Muscle of leg (tissue), 3 donors: ENCODE measurements at regions not wholly inside any gene's neighbourhood (a gene's known extent, or its start where the extent isn't known, plus 50 kb on each side); places are given as distances from the start of the nearest gene placed in this dataset.
A peak's percentile ranks its signal among the peaks of the same experiment; 100 is the strongest.

Experiments used
- DNase-seq: peaks from one replicate; pipeline ENCODE4 v3.0.0; 2013
- H3K27ac ChIP-seq: one replicate; pipeline ENCODE4 v1.5.1; 2013; ENCODE audit warnings: mild to moderate bottlenecking, low read length, control low read depth
- H3K27me3 ChIP-seq: one replicate; pipeline ENCODE4 v1.6.1; 2013; ENCODE audit warnings: low read length; ENCODE audit not compliant: control insufficient read depth, insufficient read depth
- H3K36me3 ChIP-seq: one replicate; pipeline ENCODE4 v1.6.1; 2013; ENCODE audit warnings: low read length; ENCODE audit not compliant: control insufficient read depth, insufficient read depth
- H3K4me1 ChIP-seq: one replicate; pipeline ENCODE4 v1.6.1; 2013; ENCODE audit warnings: low read length; ENCODE audit not compliant: control insufficient read depth, insufficient read depth
- H3K4me3 ChIP-seq: one replicate; pipeline ENCODE4 v1.5.1; 2013; ENCODE audit warnings: low read length, control low read depth
- H3K9me3 ChIP-seq: replicated peaks from 2 replicates; pipeline ENCODE4 v1.6.1; 2013; ENCODE audit warnings: low read depth, low read length; ENCODE audit not compliant: control insufficient read depth
- WGBS: methylation state at CpG from one replicate; pipeline ENCODE4 v1.1.5; 2013; ENCODE audit warnings: missing lambda C conversion rate; ENCODE audit not compliant: insufficient coverage; 5-methylcytosine and 5-hydroxymethylcytosine counted together

- DNase-seq, result no peak
- Histone ChIP-seq H3K36me3 (no peaks in the 10 kb centered on the region), H3K4me1 (no peaks in the 10 kb centered on the region), H3K27ac (no peak overlapping the region), H3K9me3 (peaks cover 2% of the 10 kb centered on the region), H3K4me3 (no peak overlapping the region), H3K27me3 (no peaks in the 10 kb centered on the region)
Measured at GRCh38 chr3:115251509-115251908, 104.4 kb upstream of the ZBTB20 start.

- no peaks in the 10 kb centered on the region for H3K36me3 ChIP-seq
- peaks cover 2% of the 10 kb centered on the region for H3K9me3 ChIP-seq
- H3K27ac ChIP-seq, result no peak overlapping the region
- H3K27me3 ChIP-seq, result no peaks in the 10 kb centered on the region
- H3K4me3 ChIP-seq, result no peak overlapping the region
- no peak for DNase-seq
- no peaks in the 10 kb centered on the region for H3K4me1 ChIP-seq
Measured at GRCh38 chr3:115252679-115253078, 105.6 kb upstream of the ZBTB20 start.

- no peak overlapping the region for H3K27ac ChIP-seq
Measured at GRCh38 chr3:115254492-115255196, 107.6 kb upstream of the ZBTB20 start.

GRCh38 chr3:115255197-115255585 is 108.1 kb upstream of the ZBTB20 start:
- H3K4me1 ChIP-seq, result no peaks in the 10 kb centered on the region
- H3K27me3 ChIP-seq, result no peaks in the 10 kb centered on the region
- H3K4me3 ChIP-seq, result no peak overlapping the region
- no peak overlapping the region for H3K27ac ChIP-seq
- H3K9me3 ChIP-seq, result peaks cover 2% of the 10 kb centered on the region
- no peaks in the 10 kb centered on the region for H3K36me3 ChIP-seq
- DNase-seq, result no peak
- 93% methylated on average over 7 of the region's 10 CpGs for WGBS

More at GRCh38 chr3:115254492-115255196, 107.6 kb upstream of the ZBTB20 start:
- DNase-seq, result no peak
- 84% methylated on average over 19 of the region's 23 CpGs for WGBS
- H3K4me3 ChIP-seq, result no peak overlapping the region
- H3K27me3 ChIP-seq, result no peaks in the 10 kb centered on the region
- no peaks in the 10 kb centered on the region for H3K36me3 ChIP-seq
- H3K9me3 ChIP-seq, result peaks cover 2% of the 10 kb centered on the region
- H3K4me1 ChIP-seq, result no peaks in the 10 kb centered on the region

- Histone ChIP-seq H3K36me3 (no peaks in the 10 kb centered on the region), H3K27ac (no peak overlapping the region), H3K4me3 (no peak overlapping the region), H3K4me1 (no peaks in the 10 kb centered on the region), H3K27me3 (no peaks in the 10 kb centered on the region), H3K9me3 (no peaks in the 10 kb centered on the region)
- DNase-seq, result no peak
- WGBS, result no CpG with 5 or more reads among the region's 2 CpGs
Measured at GRCh38 chr3:115270849-115271248, 123.8 kb upstream of the ZBTB20 start.

GRCh38 chr3:115272036-115272824 is 125.1 kb upstream of the ZBTB20 start:
- H3K4me3 ChIP-seq, result no peak overlapping the region
- WGBS, result 63% methylated on average over 1 of the region's 10 CpGs
- H3K27me3 ChIP-seq, result no peaks in the 10 kb centered on the region
- H3K9me3 ChIP-seq, result no peaks in the 10 kb centered on the region
- H3K27ac ChIP-seq, result no peak overlapping the region
- no peaks in the 10 kb centered on the region for H3K4me1 ChIP-seq
- DNase-seq, result peak; percentile 10
- H3K36me3 ChIP-seq, result no peaks in the 10 kb centered on the region

GRCh38 chr3:115275896-115276295 is 128.8 kb upstream of the ZBTB20 start:
- no peaks in the 10 kb centered on the region for H3K27me3 ChIP-seq
- H3K9me3 ChIP-seq, result no peaks in the 10 kb centered on the region
- no peak overlapping the region for H3K4me3 ChIP-seq
- no peaks in the 10 kb centered on the region for H3K4me1 ChIP-seq
- H3K36me3 ChIP-seq, result no peaks in the 10 kb centered on the region
- DNase-seq, result no peak
- no CpG with 5 or more reads among the region's 1 CpG for WGBS
- no peak overlapping the region for H3K27ac ChIP-seq

- Histone ChIP-seq H3K27me3 (no peaks in the 10 kb centered on the region), H3K36me3 (no peaks in the 10 kb centered on the region), H3K4me1 (no peaks in the 10 kb centered on the region), H3K9me3 (no peaks in the 10 kb centered on the region), H3K4me3 (no peak overlapping the region), H3K27ac (no peak overlapping the region)
- no peak for DNase-seq
- 100% methylated on average over 1 of the region's 1 CpG for WGBS
Measured at GRCh38 chr3:115279939-115280338, 132.9 kb upstream of the ZBTB20 start.

GRCh38 chr3:115280506-115280905 is 133.4 kb upstream of the ZBTB20 start:
- no peak overlapping the region for H3K27ac ChIP-seq
- WGBS, result no CpG with 5 or more reads among the region's 3 CpGs

GRCh38 chr3:115281697-115282675 is 134.9 kb upstream of the ZBTB20 start:
- no peak overlapping the region for H3K27ac ChIP-seq
- no peak for DNase-seq

More at GRCh38 chr3:115280506-115280905, 133.4 kb upstream of the ZBTB20 start:
- no peaks in the 10 kb centered on the region for H3K27me3 ChIP-seq
- DNase-seq, result no peak
- no peaks in the 10 kb centered on the region for H3K36me3 ChIP-seq
- no peaks in the 10 kb centered on the region for H3K9me3 ChIP-seq
- no peaks in the 10 kb centered on the region for H3K4me1 ChIP-seq
- no peak overlapping the region for H3K4me3 ChIP-seq

More at GRCh38 chr3:115281697-115282675, 134.9 kb upstream of the ZBTB20 start:
- Histone ChIP-seq H3K9me3 (no peaks in the 10 kb centered on the region), H3K36me3 (no peaks in the 10 kb centered on the region), H3K4me3 (no peak overlapping the region), H3K4me1 (no peaks in the 10 kb centered on the region), H3K27me3 (no peaks in the 10 kb centered on the region)
- WGBS, result 60% methylated on average over 1 of the region's 4 CpGs
